IMR-90 (cell line): ENCODE measurements at regions not wholly inside any gene's neighbourhood (a gene's known extent, or its start where the extent isn't known, plus 50 kb on each side); places are given as distances from the start of the nearest gene placed in this dataset.

ENCODE experiments used
- ATAC-seq: fragments of 200-7000 bp; cut with Tn5 transposase; 2 replicates; pipeline ENCODE4 v1.9.1; 2020; ENCODE audit warnings: low read depth, mild to moderate bottlenecking, moderate library complexity
- BruUV-seq: library from RNA; stranded (reverse); fragments of 400-500 nt; replicated peaks from 2 replicates; lab custom pipeline; 2021; lab: Mats Ljungman, UMichigan
- CTCF ChIA-PET: fragments of 300-600 bp; formaldehyde crosslinking; extraction: SDS; loops from one replicate; lab custom pipeline; 2021; ENCODE audit warnings: antibody characterized with exemption; lab: Yijun Ruan, JAX
- POLR2A ChIA-PET: fragments of 300-600 bp; sonication (Branson Sonifier 250); formaldehyde crosslinking; loops from one replicate; lab custom pipeline; 2022; ENCODE audit warnings: antibody characterized with exemption; ENCODE audit not compliant: unreplicated experiment; lab: Charles Lee
- DNase-seq: peaks from one replicate; pipeline ENCODE4 v3.0.0; 2013
- H2AFZ ChIP-seq: replicated peaks from 2 replicates; pipeline ENCODE3; 2013; ENCODE audit warnings: low read length, mild to moderate bottlenecking; ENCODE audit not compliant: poor library complexity
- H2AK5ac ChIP-seq: 2 replicates; pipeline ENCODE4 v1.6.1; 2013; ENCODE audit warnings: low read depth, low read length, inconsistent platforms
- H2AK9ac ChIP-seq: replicated peaks from 2 replicates; pipeline ENCODE3; 2013; ENCODE audit warnings: mild to moderate bottlenecking, low read depth, low read length, moderate library complexity; ENCODE audit not compliant: poor library complexity
- H2BK120ac ChIP-seq: 2 replicates; pipeline ENCODE4 v1.6.1; 2013; ENCODE audit warnings: low read depth, low read length, inconsistent platforms
- H2BK15ac ChIP-seq: 3 replicates; pipeline ENCODE4 v1.6.1; 2013; ENCODE audit warnings: low read depth, low read length, inconsistent platforms
- H2BK20ac ChIP-seq: 2 replicates; pipeline ENCODE4 v1.6.1; 2013; ENCODE audit warnings: low read depth, mild to moderate bottlenecking, inconsistent platforms, low read length, moderate library complexity
- H2BK5ac ChIP-seq: 2 replicates; pipeline ENCODE4 v1.6.1; 2013; ENCODE audit warnings: mild to moderate bottlenecking, low read depth, low read length, inconsistent platforms; ENCODE audit not compliant: poor library complexity, severe bottlenecking
- H3K14ac ChIP-seq: replicated peaks from 2 replicates; pipeline ENCODE4 v1.6.1; 2013; ENCODE audit warnings: low read depth, low read length, inconsistent platforms
- H3K18ac ChIP-seq: 2 replicates; pipeline ENCODE4 v1.6.1; 2013; ENCODE audit warnings: low read depth, low read length, control low read depth
- H3K23ac ChIP-seq: 2 replicates; pipeline ENCODE4 v1.6.1; 2013; ENCODE audit warnings: low read depth, low read length, inconsistent platforms
- H3K27ac ChIP-seq: 2 replicates; pipeline ENCODE4 v1.5.1; 2013; ENCODE audit warnings: mild to moderate bottlenecking, control low read depth, low read length; ENCODE audit not compliant: insufficient read depth
- H3K27me3 ChIP-seq: 2 replicates; pipeline ENCODE4 v1.6.1; 2013; ENCODE audit warnings: low read length; ENCODE audit not compliant: control insufficient read depth, insufficient read depth
- H3K36me3 ChIP-seq: 2 replicates; pipeline ENCODE4 v1.6.1; 2013; ENCODE audit warnings: low read length, mixed read lengths; ENCODE audit not compliant: control insufficient read depth, insufficient read depth
- H3K4ac ChIP-seq: 2 replicates; pipeline ENCODE4 v1.6.1; 2013; ENCODE audit warnings: low read depth, low read length, inconsistent platforms
- H3K4me1 ChIP-seq: 2 replicates; pipeline ENCODE4 v1.6.1; 2013; ENCODE audit warnings: low read length, mixed read lengths; ENCODE audit not compliant: control insufficient read depth, insufficient read depth
- H3K4me2 ChIP-seq: 2 replicates; pipeline ENCODE4 v1.6.1; 2013; ENCODE audit warnings: low read depth, mild to moderate bottlenecking, control low read depth, low read length, moderate library complexity
- H3K4me3 ChIP-seq: 2 replicates; pipeline ENCODE4 v1.5.1; 2013; ENCODE audit warnings: low read depth, mild to moderate bottlenecking, control low read depth, low read length, moderate library complexity; ENCODE audit not compliant: insufficient read depth
- H3K56ac ChIP-seq: 2 replicates; pipeline ENCODE4 v1.6.1; 2013; ENCODE audit warnings: low read length, inconsistent platforms; ENCODE audit not compliant: insufficient read depth; ENCODE audit errors: extremely low read depth
- H3K79me1 ChIP-seq, 2 experiments: 2 replicates each; pipeline ENCODE4 v1.6.1; 2013; ENCODE audit warnings: low read length in 2 of 2, inconsistent platforms in 1 of 2, low read depth in 1 of 2
- H3K9ac ChIP-seq: 2 replicates; pipeline ENCODE4 v1.6.1; 2013; ENCODE audit warnings: low read depth, low read length, control low read depth
- H3K9me1 ChIP-seq: 2 replicates; pipeline ENCODE4 v1.6.1; 2013; ENCODE audit warnings: low read length, inconsistent platforms; ENCODE audit not compliant: insufficient read depth
- H3K9me3 ChIP-seq: 2 replicates; pipeline ENCODE4 v1.6.1; 2013; ENCODE audit warnings: low read length; ENCODE audit not compliant: control insufficient read depth, insufficient read depth
- H4K20me1 ChIP-seq: 2 replicates; pipeline ENCODE4 v1.6.1; 2013; ENCODE audit warnings: low read length, inconsistent platforms; ENCODE audit not compliant: insufficient read depth
- H4K5ac ChIP-seq: 2 replicates; pipeline ENCODE4 v1.6.1; 2013; ENCODE audit warnings: mild to moderate bottlenecking, low read depth, low read length, control low read depth
- H4K8ac ChIP-seq, 2 experiments: 2 replicates each; pipeline ENCODE4 v1.6.1; 2013; ENCODE audit warnings: low read depth in 2 of 2, low read length in 2 of 2, control low read depth in 1 of 2, inconsistent platforms in 1 of 2
- H4K91ac ChIP-seq: 2 replicates; pipeline ENCODE4 v1.6.1; 2013; ENCODE audit warnings: low read depth, low read length, inconsistent platforms; ENCODE audit not compliant: insufficient read depth
- RAD21 ChIP-seq: IDR thresholded peaks from 2 replicates; pipeline ENCODE4 v1.6.1; 2012; ENCODE audit warnings: low read length, improper control_type of control experiment
- WGBS, 2 experiments: methylation state at CpG; one replicate each; pipeline versions ENCODE4 v1.1.5 to v1.1.7; 2013; ENCODE audit warnings: missing lambda C conversion rate in 2 of 2; ENCODE audit not compliant: insufficient read length in 1 of 2; ENCODE audit errors: extremely low coverage in 2 of 2; 5-methylcytosine and 5-hydroxymethylcytosine counted together
- dilution Hi-C: fragments of 300-500 bp; cut with HindIII; formaldehyde crosslinking; loops from one replicate; pipeline ENCODE4 v1.14.3; 2018; ENCODE audit warnings: low sequenced_read_pairs; ENCODE audit not compliant: unreplicated experiment
- in situ Hi-C: fragments of 300-500 bp; cut with MboI; formaldehyde crosslinking; loops from 3 replicates; pipeline ENCODE4 v1.14.3; 2019; ENCODE audit warnings: low sequenced_read_pairs, inconsistent platforms, mixed read lengths
- intact Hi-C: fragments of 100-400 bp; cut with micrococcal nuclease; formaldehyde crosslinking; loops from 2 replicates; pipeline ENCODE4 v1.10.0; 2022

DNA sequence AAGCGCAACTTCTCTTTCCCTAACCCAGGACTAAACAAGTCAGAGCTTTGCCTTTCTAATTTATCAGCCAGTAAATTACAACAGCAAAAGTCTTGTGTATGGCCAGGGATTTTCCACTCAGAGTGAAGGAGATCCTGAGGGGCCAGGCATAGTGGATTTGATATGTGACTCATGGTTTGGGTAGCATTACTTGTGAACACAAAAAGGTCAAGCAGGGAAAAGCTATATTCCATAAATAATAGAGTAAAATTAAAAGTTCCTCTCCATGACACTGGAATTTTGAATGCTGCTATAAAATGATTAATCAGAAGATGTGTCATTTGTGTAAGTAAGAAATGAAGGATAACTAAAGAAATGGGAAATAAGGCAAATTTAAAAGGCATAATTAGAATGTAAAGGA is 284.8 kb downstream of the HLX start:
- intact Hi-C loops: no loop called here
- no peak for ATAC-seq
- DNase-seq: peak; percentile 49
- Histone ChIP-seq H3K79me1 (no peaks in the 10 kb centered on the region), H3K56ac (no peak overlapping the region), H2BK15ac (no peak overlapping the region), H4K5ac (no peak overlapping the region), H3K4me1 (peaks cover 2% of the 10 kb centered on the region; the same call in 1 of the 2 replicates), H3K14ac (no peak overlapping the region), H3K9ac (no peak overlapping the region), H3K9me3 (no peaks in the 10 kb centered on the region), H2AK9ac (no peak overlapping the region), H2BK120ac (no peak overlapping the region), H4K91ac (no peak overlapping the region), H3K4me3 (no peak overlapping the region), H3K23ac (no peak overlapping the region), H3K4ac (no peak overlapping the region), H4K20me1 (no peaks in the 10 kb centered on the region), H2AK5ac (no peak overlapping the region), H3K4me2 (no peak overlapping the region), H3K18ac (no peak overlapping the region), H4K8ac (no peak overlapping the region), H2BK5ac (no peak overlapping the region), H3K27me3 (no peaks in the 10 kb centered on the region; the same call in 1 of the 2 replicates), H3K27ac (no peak overlapping the region), H2BK20ac (no peak overlapping the region), H3K36me3 (no peaks in the 10 kb centered on the region), H3K9me1 (no peaks in the 10 kb centered on the region), H2AFZ (no peak overlapping the region)
- no TSS peak for BruUV-seq
- in situ Hi-C loops: no loop called here
- ChIA-PET CTCF (interaction anchor here (0.6 to 1.1 kb wide), 2 partner anchors 14 to 177 kb away, joined by 5 to 6 read pairs; no protein-coding TSS in a partner anchor), POLR2A (no interaction called here)
- TF ChIP-seq RAD21: no peak
- dilution Hi-C loops: no loop called here
- WGBS, 2 experiments: no CpG with 5 or more reads among the region's 1 CpG
